ENCODE measurements at regions not wholly inside any gene's neighbourhood (a gene's known extent, or its start where the extent isn't known, plus 50 kb on each side); places are given as distances from the start of the nearest gene placed in this dataset.
"Not testable (repeated sequence)": the region's sequence is repeated elsewhere in the genome, so short reads cannot be mapped to it uniquely, and the experiment has no call there.

GRCh38 chr7:146057958-146058357 is 58.6 kb upstream of the CNTNAP2 start:
- no peak for DNase-seq (ENCODE audit: low spot score)

GRCh38 chr7:146054909-146055308 is 61.7 kb upstream of the CNTNAP2 start:
- no peak for DNase-seq (ENCODE audit: low spot score)

GRCh38 chr7:146053492-146053891 is 63.1 kb upstream of the CNTNAP2 start:
- DNase-seq (ENCODE audit: low spot score): no peak

- DNase-seq (ENCODE audit: low spot score): not testable (repeated sequence)
Measured at GRCh38 chr7:146043310-146043709, 73.3 kb upstream of the CNTNAP2 start.

GRCh38 chr7:146028251-146028750 is 88.3 kb upstream of the CNTNAP2 start:
- DNase-seq (ENCODE audit: low spot score): no peak

- DNase-seq (ENCODE audit: low spot score): no peak
Measured at GRCh38 chr7:146027243-146027642, 89.4 kb upstream of the CNTNAP2 start.

- DNase-seq (ENCODE audit: low spot score): no peak
Measured at GRCh38 chr7:146022776-146023175, 93.8 kb upstream of the CNTNAP2 start.

GRCh38 chr7:146019041-146020004 is 97.3 kb upstream of the CNTNAP2 start:
- not testable (repeated sequence) for DNase-seq (ENCODE audit: low spot score)

- not testable (repeated sequence) for DNase-seq (ENCODE audit: low spot score)
Measured at GRCh38 chr7:146017366-146017765, 99.2 kb upstream of the CNTNAP2 start.

GRCh38 chr7:146014154-146014553 is 102.4 kb upstream of the CNTNAP2 start:
- DNase-seq (ENCODE audit: low spot score): not testable (repeated sequence)

GRCh38 chr7:146008293-146008692 is 108.3 kb upstream of the CNTNAP2 start:
- no peak for DNase-seq (ENCODE audit: low spot score)

GRCh38 chr7:146004805-146005204 is 111.8 kb upstream of the CNTNAP2 start:
- no peak for DNase-seq (ENCODE audit: low spot score)

GRCh38 chr7:146002431-146003078 is 114.0 kb upstream of the CNTNAP2 start:
- no peak for DNase-seq (ENCODE audit: low spot score)

- DNase-seq (ENCODE audit: low spot score): no peak
Measured at GRCh38 chr7:146002008-146002407, 114.6 kb upstream of the CNTNAP2 start.

GRCh38 chr7:146000882-146001281 is 115.7 kb upstream of the CNTNAP2 start:
- DNase-seq (ENCODE audit: low spot score): no peak

GRCh38 chr7:145989469-145989868 is 127.1 kb upstream of the CNTNAP2 start:
- DNase-seq (ENCODE audit: low spot score): no peak

- DNase-seq (ENCODE audit: low spot score): no peak
Measured at GRCh38 chr7:145986248-145986874, 130.2 kb upstream of the CNTNAP2 start.

- DNase-seq (ENCODE audit: low spot score): no peak
Measured at GRCh38 chr7:145978769-145979168, 137.8 kb upstream of the CNTNAP2 start.

GRCh38 chr7:145959981-145960380 is 156.6 kb upstream of the CNTNAP2 start:
- no peak for DNase-seq (ENCODE audit: low spot score)

GRCh38 chr7:145957160-145957890 is 159.3 kb upstream of the CNTNAP2 start:
- no peak for DNase-seq (ENCODE audit: low spot score)

GRCh38 chr7:145951566-145951965 is 165.0 kb upstream of the CNTNAP2 start:
- DNase-seq (ENCODE audit: low spot score): no peak
